Caco-2 (cell line): ENCODE measurements at regions not wholly inside any gene's neighbourhood (a gene's known extent, or its start where the extent isn't known, plus 50 kb on each side); places are given as distances from the start of the nearest gene placed in this dataset.

Experiments used
- BruUV-seq: library from RNA; stranded (reverse); fragments of 400-500 nt; replicated peaks from 2 replicates; lab custom pipeline; 2021; lab: Mats Ljungman, UMichigan
- CTCF ChIA-PET: fragments of 300-600 bp; sonication (Branson Sonifier 250); formaldehyde crosslinking; loops from one replicate; lab custom pipeline; 2022; ENCODE audit warnings: antibody characterized with exemption; lab: Charles Lee
- POLR2A ChIA-PET: fragments of 300-600 bp; sonication (Branson Sonifier 250); formaldehyde crosslinking; loops from one replicate; lab custom pipeline; 2022; ENCODE audit warnings: antibody characterized with exemption; lab: Charles Lee
- DNase-seq, 2 experiments: peaks; one replicate each; pipeline versions ENCODE4 v3.0.0 to v3.0.0-alpha.2; 2020 to 2022
- H3K27me3 ChIP-seq: replicated peaks from 2 replicates; pipeline ENCODE4 v1.6.0; 2011; ENCODE audit warnings: low read length; ENCODE audit not compliant: control insufficient read depth, insufficient read depth
- H3K36me3 ChIP-seq: 2 replicates; pipeline ENCODE4 v1.5.1; 2011; ENCODE audit warnings: low read length; ENCODE audit not compliant: control insufficient read depth, insufficient read depth
- H3K4me1 ChIP-seq: fragments of 250-450 bp; sonication (Bioruptor Pico); 2 replicates; pipeline ENCODE4 v1.5.1; 2020; ENCODE audit warnings: mild to moderate bottlenecking
- H3K4me3 ChIP-seq: 2 replicates; pipeline ENCODE4 v1.5.1; 2011; ENCODE audit warnings: low read depth, mild to moderate bottlenecking, control low read depth, low read length
- H3K9me3 ChIP-seq: fragments of 250-450 bp; sonication (Bioruptor Pico); 2 replicates; pipeline ENCODE4 v1.5.1; 2020; ENCODE audit warnings: mild to moderate bottlenecking, moderate library complexity
- H3K27ac Mint-ChIP-seq: one replicate; pipeline ENCODE4 v1.8.0; 2022; ENCODE audit warnings: mixed read lengths; ENCODE audit not compliant: unreplicated experiment
- H3K27me3 Mint-ChIP-seq: one replicate; pipeline ENCODE4 v1.8.0; 2022; ENCODE audit warnings: mixed read lengths; ENCODE audit not compliant: insufficient read depth, unreplicated experiment
- H3K36me3 Mint-ChIP-seq: one replicate; pipeline ENCODE4 v1.8.0; 2022; ENCODE audit warnings: mild to moderate bottlenecking, mixed read lengths; ENCODE audit not compliant: insufficient read depth, unreplicated experiment
- H3K4me1 Mint-ChIP-seq: one replicate; pipeline ENCODE4 v1.8.0; 2022; ENCODE audit warnings: low read depth, mixed read lengths; ENCODE audit not compliant: unreplicated experiment
- H3K4me3 Mint-ChIP-seq: one replicate; pipeline ENCODE4 v1.8.0; 2022; ENCODE audit warnings: mild to moderate bottlenecking, moderate library complexity, mixed read lengths; ENCODE audit not compliant: unreplicated experiment
- H3K9me3 Mint-ChIP-seq: one replicate; pipeline ENCODE4 v1.8.0; 2022; ENCODE audit warnings: mixed read lengths; ENCODE audit not compliant: unreplicated experiment
- CTCF ChIP-seq, 2 experiments: fragments of 200-600 bp in 1 of 2; IDR thresholded peaks; 1 replicate in 1 of 2; 2 replicates in 1 of 2; pipeline versions ENCODE4 v1.5.1 to v1.8.0; 2011 to 2022; ENCODE audit warnings: antibody characterized with exemption in 1 of 2, control low read depth in 1 of 2, inconsistent platforms in 1 of 2, low read depth in 1 of 2, low read length in 1 of 2, mild to moderate bottlenecking in 1 of 2, moderate library complexity in 1 of 2; ENCODE audit not compliant: insufficient read depth in 1 of 2, severe bottlenecking in 1 of 2, unreplicated experiment in 1 of 2
- intact Hi-C: fragments of 100-400 bp; cut with micrococcal nuclease; formaldehyde crosslinking; loops from one replicate; pipeline ENCODE4 v1.10.0; 2022; ENCODE audit not compliant: unreplicated experiment

GRCh38 chrX:82757614-82758013 is 750.5 kb upstream of the POU3F4 start:
- POLR2A ChIA-PET: no interaction called here
- BruUV-seq: no TSS peak
- Histone ChIP-seq H3K27me3 (no peaks in the 10 kb centered on the region), H3K4me3 (no peak overlapping the region), H3K36me3 (no peaks in the 10 kb centered on the region), H3K4me1 (no peaks in the 10 kb centered on the region), H3K9me3 (no peaks in the 10 kb centered on the region)
- Mint-ChIP-seq H3K4me3 (no peak overlapping the region), H3K4me1 (no peaks in the 10 kb centered on the region), H3K27ac (no peak overlapping the region), H3K9me3 (no peaks in the 10 kb centered on the region), H3K36me3 (no peaks in the 10 kb centered on the region), H3K27me3 (no peaks in the 10 kb centered on the region)
- DNase-seq: no peak
- intact Hi-C loops: no loop called here
- CTCF ChIA-PET: no interaction called here
- no peak for TF ChIP-seq CTCF (IDR thresholded peaks at IDR 0.05; ENCODE audit: insufficient read depth in 1 of 2, low read depth in 1 of 2, low read length in 1 of 2, severe bottlenecking in 1 of 2, unreplicated experiment in 1 of 2)

DNA sequence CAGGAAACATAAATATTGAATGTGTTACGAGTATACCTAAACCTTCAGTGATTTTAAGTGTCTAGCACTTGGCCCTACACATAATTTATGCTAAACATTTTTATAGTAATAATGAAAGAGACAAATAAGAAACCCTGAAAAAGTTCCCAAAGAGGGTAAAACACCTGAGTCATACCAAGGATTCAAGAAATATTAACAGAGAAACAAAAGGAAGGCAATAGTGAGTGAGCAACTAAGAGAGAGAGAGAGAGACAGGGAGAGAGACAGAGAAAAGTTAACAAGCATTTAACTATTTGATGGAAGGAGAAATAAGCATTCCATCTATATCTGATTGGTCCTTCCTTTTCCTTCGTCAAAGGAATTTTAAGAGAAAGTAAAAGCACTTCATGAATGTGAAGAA is 743.6 kb upstream of the POU3F4 start:
- Mint-ChIP-seq H3K9me3 (peaks cover 23% of the 10 kb centered on the region), H3K36me3 (no peaks in the 10 kb centered on the region), H3K27me3 (no peaks in the 10 kb centered on the region), H3K27ac (no peak overlapping the region), H3K4me3 (no peak overlapping the region), H3K4me1 (no peaks in the 10 kb centered on the region)
- POLR2A ChIA-PET: no interaction called here
- Histone ChIP-seq H3K4me1 (no peaks in the 10 kb centered on the region), H3K36me3 (no peaks in the 10 kb centered on the region), H3K27me3 (no peaks in the 10 kb centered on the region), H3K4me3 (no peak overlapping the region), H3K9me3 (no peaks in the 10 kb centered on the region)
- CTCF ChIA-PET: no interaction called here
- DNase-seq: no peak
- no TSS peak for BruUV-seq
- TF ChIP-seq CTCF (IDR thresholded peaks at IDR 0.05; ENCODE audit: insufficient read depth in 1 of 2, low read depth in 1 of 2, low read length in 1 of 2, severe bottlenecking in 1 of 2, unreplicated experiment in 1 of 2): no peak
- intact Hi-C loops: no loop called here

- ChIA-PET CTCF (no interaction called here), POLR2A (no interaction called here)
- no TSS peak for BruUV-seq
- H3K27me3 Mint-ChIP-seq: no peaks in the 10 kb centered on the region
- intact Hi-C loops: no loop called here
- Histone ChIP-seq H3K9me3 (no peaks in the 10 kb centered on the region), H3K4me1 (no peaks in the 10 kb centered on the region), H3K27me3 (no peaks in the 10 kb centered on the region), H3K4me3 (no peak overlapping the region), H3K36me3 (no peaks in the 10 kb centered on the region)
- H3K9me3 Mint-ChIP-seq: peaks cover 23% of the 10 kb centered on the region
- DNase-seq: no peak
- no peak overlapping the region for H3K27ac Mint-ChIP-seq
- TF ChIP-seq CTCF (IDR thresholded peaks at IDR 0.05; ENCODE audit: insufficient read depth in 1 of 2, low read depth in 1 of 2, low read length in 1 of 2, severe bottlenecking in 1 of 2, unreplicated experiment in 1 of 2): no peak
- no peaks in the 10 kb centered on the region for H3K36me3 Mint-ChIP-seq
- H3K4me3 Mint-ChIP-seq: no peak overlapping the region
- no peaks in the 10 kb centered on the region for H3K4me1 Mint-ChIP-seq
Observed at GRCh38 chrX:82765811-82766210, 742.3 kb upstream of the POU3F4 start.
